Stimulated activated CD4-positive, alpha-beta T cell treated with anti-CD3 and anti-CD28 coated beads, Interleukin-12 subunit alpha, Interleukin-12 subunit beta, amount 100 ng/mL, for 24 hours (primary cell): ENCODE measurements at regions not wholly inside any gene's neighbourhood (a gene's known extent, or its start where the extent isn't known, plus 50 kb on each side); places are given as distances from the start of the nearest gene placed in this dataset.

ENCODE experiments used
- DNase-seq, 2 experiments: peaks; one replicate each; pipeline ENCODE4 v3.0.0-alpha.2; 2020; ENCODE audit warnings: low read depth in 2 of 2

DNA sequence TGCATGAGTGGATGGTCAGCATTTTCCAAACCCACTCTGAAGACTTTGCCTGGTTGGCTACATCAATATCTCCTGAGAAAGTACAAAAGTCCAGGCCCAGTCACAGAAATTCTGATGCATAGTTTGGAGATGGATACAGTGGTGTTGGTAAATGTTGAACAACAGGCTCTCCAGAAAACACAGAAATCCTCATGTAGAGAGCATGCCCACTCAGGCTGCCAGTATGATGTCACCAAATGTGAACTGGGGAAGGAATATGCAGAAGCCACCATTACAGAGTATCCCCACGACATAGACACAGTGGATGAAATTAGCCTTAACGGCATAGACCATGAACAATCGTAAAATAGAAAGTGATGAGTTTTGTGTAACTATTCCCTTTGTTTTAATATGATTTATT lies 97.1 kb upstream of the NXT1 start:
- DNase-seq: no peak

- DNase-seq: no peak
Measured at GRCh38 chr20:23251779-23252178, 98.8 kb upstream of the NXT1 start.

- DNase-seq: no peak
Measured at GRCh38 chr20:23249541-23249940, 101.0 kb upstream of the NXT1 start.

DNA sequence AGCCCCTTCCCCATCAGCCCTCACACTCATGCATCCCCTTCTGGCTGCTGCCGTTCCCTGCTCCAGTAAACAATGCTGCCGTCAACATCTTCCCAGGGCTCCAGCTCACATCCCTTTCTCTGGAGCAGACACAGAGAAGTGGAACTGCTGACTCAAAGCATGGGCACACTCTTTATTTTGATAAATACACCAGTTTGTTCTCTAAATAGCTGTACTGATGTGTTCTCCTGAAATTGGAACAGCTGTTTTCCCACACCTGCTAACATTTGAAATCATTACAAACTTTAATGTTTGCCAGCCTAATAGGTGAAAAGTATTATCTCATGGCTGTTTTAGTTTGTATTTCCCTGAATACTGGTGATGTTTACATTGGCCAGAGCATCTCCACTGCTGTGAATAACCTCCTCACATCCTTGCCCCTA lies 102.1 kb upstream of the NXT1 start:
- no peak for DNase-seq

DNA sequence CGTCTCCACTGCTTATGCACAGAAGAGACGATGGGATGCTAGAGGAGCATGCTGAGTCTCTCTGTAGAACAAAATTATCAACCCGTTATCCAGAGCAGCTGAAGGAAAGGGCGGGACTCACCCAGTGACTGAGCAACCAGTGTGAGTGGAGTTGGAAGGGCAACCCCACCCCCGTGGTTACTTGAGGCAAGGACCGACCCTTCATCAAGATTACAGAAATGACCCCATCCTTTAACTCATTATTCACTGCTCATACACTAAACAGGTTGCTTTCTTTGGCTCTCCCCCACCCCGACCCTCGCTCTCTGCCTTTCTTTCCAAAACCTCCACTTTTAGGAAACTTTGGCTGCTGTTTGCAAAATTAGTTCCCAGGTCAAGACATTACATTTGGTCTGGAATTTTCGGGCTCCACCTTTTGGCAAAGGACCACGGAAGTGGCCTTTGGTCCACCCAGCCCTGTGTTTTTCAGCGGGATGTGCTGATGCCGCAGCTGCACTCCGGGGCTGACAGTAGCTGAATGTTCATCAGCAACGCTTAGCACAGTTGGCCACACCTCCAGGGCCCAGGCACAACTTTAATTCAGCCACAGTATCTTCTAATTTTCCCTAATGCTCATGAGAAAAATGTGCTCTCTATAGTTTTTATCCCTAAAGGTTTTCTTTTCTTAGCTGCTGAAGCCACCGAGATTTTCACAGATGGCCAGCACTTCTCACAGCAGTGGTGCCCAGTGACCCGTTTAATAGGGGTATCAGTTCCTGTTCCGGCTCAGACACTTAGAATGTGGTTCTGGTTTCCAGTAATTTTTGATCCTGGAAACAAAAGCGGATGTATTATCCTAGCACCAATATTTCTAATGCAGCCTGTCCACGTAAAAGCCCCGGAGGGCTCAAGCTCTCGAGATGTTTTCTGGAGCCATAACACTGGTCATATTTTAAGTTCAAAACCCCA lies 103.6 kb upstream of the NXT1 start:
- DNase-seq: no peak

- DNase-seq: peak in 1 of 2 experiments; percentile 4
Measured at GRCh38 chr20:23245553-23246181, 104.9 kb upstream of the NXT1 start.

- DNase-seq: no peak
Measured at GRCh38 chr20:23244916-23245552, 105.6 kb upstream of the NXT1 start.

DNA sequence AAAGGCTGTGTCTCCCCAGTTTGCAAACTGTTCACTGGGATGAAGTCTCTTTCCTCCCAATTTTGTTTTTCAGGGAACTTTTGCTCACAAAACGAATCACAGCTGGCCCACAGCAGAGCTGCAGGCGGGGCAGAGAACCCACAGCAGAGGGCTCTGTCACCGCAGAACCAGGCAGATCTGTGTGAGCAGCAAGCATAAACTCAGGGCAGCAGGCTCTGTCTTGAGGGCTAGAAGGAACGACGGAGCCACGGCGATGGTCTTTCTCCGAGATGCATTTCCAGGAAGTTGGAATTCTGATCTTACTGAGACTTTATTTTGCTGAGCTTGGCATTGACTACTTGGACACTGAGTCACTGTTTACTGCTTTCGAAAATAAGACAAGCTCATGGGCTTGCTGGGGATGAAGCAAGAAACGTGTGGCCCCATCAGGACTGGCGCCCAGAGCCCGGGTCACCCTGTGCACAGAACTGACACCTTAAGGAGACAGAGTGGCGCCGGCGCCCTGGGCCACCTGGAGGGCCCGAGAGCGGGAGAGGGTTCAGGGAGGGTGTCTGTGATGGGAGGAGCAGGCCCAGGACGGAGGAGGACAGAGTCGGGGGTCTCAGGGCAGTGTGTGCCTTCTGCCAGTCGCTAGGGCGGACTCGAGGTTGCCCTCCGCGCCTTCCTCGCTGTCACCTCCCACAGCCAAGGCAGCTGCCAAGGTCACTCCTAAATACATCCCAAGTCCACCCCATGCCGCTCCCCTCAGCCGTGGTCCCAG lies 106.3 kb upstream of the NXT1 start:
- DNase-seq: no peak

DNA sequence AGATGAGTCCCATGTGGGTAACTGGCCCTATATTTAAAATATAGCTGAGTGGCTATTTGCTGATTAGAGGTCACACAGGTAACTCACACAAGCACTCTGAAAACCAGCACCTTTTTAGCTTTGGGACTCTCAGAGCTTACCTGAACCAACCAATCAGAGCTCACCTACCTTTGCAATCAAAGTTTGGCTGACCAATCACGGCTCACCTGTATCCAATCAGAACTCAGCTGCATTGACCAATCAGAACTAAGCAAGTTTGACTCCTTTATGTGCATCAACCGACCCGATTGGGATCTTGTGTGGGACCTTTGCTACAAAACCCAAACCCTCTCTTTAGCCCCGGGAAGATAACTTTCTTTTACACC lies 106.8 kb upstream of the NXT1 start:
- DNase-seq: no peak

GRCh38 chr20:23242556-23243180 lies 107.9 kb upstream of the NXT1 start:
- no peak for DNase-seq

- no peak for DNase-seq
Measured at GRCh38 chr20:23242104-23242503, 108.5 kb upstream of the NXT1 start.

GRCh38 chr20:23241416-23241815 lies 109.2 kb upstream of the NXT1 start:
- DNase-seq: no peak

DNA sequence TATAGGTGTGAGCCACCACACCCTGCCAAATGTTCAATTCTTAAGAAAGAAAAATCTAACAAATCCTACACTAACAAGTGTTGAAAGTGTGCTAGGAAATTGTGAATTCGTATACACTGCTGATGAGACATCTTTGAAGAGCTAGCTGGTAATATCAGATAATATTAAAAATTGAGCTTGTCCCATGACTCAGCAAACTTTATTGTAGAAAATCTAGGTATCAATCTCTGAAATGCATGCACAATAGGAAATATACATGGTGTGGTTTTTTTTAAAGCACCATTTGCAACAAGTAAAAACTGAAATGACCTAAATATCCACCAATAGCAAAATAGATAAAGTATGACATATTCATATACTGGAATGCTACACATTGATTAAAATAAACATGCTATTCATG lies 110.1 kb upstream of the NXT1 start:
- no peak for DNase-seq

- DNase-seq: no peak
Measured at GRCh38 chr20:23237201-23237600, 113.4 kb upstream of the NXT1 start.

DNA sequence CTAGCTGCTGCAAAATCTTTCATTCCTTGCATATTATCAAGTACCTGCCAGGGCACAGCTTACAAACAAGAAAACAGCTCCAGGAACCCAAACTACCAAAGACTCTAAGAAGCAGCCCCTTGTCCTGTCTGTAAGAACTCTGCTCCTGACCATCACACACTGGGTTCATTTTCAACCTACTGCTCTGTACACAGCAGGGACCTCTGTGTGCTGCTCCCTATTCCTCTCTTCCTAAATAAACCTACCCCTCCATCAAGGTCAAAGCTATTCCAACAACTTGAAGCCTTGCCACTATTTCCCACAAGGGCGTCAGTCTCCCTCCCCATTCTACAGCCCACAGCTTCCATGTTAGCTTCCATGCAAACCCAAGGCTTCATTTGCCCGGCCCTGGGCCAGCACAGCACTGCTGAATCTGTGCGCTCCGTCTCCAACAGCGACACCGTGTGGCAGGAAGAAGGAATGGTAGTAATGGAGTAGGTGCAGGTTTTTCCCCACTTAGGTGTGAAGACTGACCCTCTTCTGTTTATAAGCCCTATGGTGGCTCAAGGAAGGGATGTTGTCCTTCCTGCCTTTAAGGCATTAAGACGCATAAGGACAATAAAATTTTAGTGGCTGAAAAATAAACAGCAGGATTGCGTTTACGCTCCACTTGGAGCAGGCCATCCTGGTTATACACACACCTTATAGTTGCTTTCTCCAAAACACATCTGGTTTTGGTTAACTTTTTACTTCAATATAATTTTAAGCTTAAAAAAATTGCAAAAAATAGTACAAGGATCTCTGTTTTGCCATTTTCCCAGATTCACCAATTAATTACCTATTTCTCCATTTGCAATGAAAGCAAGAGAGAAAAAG lies 115.2 kb upstream of the NXT1 start:
- peak in 1 of 2 experiments; percentile 29 for DNase-seq

GRCh38 chr20:23234311-23235078 lies 116.1 kb upstream of the NXT1 start:
- DNase-seq: no peak

DNA sequence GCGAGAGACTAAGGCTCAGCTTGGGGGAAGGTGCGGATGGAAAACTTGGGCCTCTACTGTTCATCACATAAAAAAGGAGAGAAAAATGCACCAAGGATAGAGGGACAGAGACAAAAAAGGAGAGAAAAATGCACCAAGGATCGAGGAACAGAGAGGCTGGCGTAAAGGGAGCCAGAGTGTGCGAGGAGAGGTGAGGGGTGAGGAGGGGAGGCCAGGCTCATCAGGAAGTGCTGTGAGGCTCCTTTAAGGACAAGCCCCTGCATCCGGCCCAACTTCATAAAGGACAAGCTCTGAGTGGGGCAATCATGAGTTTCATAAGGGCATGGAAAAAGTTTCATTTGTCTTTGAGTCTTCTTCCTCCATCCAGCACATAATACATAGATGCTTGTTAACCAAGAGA lies 117.2 kb upstream of the NXT1 start:
- DNase-seq: no peak

GRCh38 chr20:23232679-23233308 lies 117.8 kb upstream of the NXT1 start:
- no peak for DNase-seq

DNA sequence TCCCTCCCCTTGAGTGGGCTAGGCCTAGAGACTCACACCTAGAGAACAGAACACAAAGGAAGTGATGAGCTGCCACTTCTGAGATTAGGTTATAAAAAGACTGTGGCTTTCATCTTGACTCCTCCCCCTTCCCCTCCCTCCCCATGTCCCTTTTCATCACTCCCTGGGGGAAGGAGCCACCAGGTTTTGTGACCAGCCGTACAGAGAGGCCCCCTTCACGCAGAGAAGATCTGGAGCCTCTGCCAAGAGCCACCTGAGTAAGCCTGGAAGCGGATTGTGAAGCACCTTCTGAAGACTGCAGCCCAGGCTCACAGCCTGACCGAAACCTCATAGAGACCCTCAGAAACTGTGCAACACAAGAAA lies 118.4 kb upstream of the NXT1 start:
- no peak for DNase-seq
